ENCODE measurements at regions not wholly inside any gene's neighbourhood (a gene's known extent, or its start where the extent isn't known, plus 50 kb on each side); places are given as distances from the start of the nearest gene placed in this dataset.

DNA sequence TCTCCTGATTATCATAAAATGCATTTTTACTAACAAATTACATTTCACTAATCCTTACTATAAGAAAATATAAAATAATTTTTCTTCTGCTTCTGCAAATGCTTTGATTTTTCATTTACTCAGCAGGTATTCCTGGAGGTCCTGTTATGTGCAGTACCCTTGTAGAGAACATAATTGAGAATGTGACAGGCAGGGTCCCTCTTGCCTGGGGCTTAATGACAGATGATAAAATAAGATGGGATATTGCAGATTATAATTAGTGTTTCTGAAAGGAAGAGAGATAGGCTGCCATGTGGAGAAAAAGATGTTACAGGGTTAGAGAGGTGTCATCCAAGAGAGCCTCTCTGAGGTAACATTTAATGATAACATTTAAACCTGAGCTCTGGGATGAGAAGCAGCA, 128.9 kb downstream of the MAD2L1 start:
- no peak overlapping the region for H3K4me3 ChIP-seq (ENCODE audit: low read depth, low read length)
- no peak for DNase-seq (ENCODE audit: low read depth)
- TF ChIP-seq, protein P1, sequence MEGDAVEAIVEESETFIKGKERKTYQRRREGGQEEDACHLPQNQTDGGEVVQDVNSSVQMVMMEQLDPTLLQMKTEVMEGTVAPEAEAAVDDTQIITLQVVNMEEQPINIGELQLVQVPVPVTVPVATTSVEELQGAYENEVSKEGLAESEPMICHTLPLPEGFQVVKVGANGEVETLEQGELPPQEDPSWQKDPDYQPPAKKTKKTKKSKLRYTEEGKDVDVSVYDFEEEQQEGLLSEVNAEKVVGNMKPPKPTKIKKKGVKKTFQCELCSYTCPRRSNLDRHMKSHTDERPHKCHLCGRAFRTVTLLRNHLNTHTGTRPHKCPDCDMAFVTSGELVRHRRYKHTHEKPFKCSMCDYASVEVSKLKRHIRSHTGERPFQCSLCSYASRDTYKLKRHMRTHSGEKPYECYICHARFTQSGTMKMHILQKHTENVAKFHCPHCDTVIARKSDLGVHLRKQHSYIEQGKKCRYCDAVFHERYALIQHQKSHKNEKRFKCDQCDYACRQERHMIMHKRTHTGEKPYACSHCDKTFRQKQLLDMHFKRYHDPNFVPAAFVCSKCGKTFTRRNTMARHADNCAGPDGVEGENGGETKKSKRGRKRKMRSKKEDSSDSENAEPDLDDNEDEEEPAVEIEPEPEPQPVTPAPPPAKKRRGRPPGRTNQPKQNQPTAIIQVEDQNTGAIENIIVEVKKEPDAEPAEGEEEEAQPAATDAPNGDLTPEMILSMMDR (IDR thresholded peaks at IDR 0.05; ENCODE audit: control insufficient read depth, extremely low read depth, insufficient read depth) = no peak

DNA sequence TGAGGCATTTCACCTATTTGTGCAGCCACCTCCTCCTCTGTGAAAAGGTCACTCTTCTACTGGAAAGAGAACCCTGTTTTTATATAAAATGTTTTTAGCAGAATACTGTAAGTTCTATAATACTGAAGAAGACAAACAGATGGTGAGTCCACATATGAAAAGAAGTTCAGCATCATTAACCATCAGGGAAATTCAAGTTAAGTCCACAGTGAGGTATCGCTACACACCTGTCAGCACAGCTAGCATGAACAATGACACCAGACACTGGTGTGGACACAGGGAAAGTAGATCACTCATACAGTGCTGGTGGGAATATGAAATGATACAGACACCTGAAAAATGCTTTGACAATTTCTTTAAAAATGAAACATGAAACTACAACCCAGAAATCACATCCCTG, 133.0 kb downstream of the MAD2L1 start:
- H3K4me3 ChIP-seq (ENCODE audit: low read depth, low read length) = no peak overlapping the region
- TF ChIP-seq, protein P1 (IDR thresholded peaks at IDR 0.05; ENCODE audit: control insufficient read depth, extremely low read depth, insufficient read depth) = no peak
- DNase-seq (ENCODE audit: low read depth) = no peak

DNA sequence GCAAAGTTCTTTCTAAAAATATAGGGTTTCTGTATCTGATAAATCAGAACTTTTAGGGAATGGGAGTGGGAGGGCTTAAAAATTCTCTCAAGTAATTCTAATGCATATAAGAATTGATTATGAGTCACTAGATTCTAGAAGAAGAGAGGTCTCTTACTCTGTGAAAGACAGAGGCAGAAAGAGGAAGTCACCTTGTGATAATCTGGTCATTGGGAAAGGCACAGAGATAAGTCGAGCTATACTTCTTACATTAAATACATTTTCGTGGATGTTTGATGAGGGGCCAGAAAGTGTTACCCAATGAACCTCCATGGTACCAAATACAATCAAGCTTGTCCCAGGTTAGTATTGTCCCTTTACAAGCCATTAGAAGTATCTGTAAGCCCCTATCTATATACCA, 134.4 kb downstream of the MAD2L1 start:
- TF ChIP-seq, protein P1 (IDR thresholded peaks at IDR 0.05; ENCODE audit: control insufficient read depth, extremely low read depth, insufficient read depth) = no peak
- H3K4me3 ChIP-seq (ENCODE audit: low read depth, low read length) = no peak overlapping the region
- no peak for DNase-seq (ENCODE audit: low read depth)

DNA sequence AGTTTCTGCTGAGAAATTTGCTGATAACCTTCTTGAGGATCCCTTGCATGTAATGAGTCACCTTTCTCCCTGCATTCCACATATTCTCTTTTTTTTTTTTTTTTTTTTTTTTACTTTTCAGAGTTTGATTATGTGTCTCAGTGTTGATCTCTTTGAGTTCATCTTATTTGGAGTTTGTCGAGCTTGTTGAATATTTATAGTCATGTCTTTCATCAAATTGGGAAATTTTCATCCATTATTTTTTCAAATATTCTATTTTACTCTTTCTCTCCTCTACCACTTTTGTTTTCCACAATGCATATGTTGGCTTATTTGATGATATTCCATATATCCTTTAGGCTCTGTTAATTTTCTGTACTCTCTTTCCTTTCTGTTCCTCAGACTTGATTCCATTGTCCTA, 136.1 kb downstream of the MAD2L1 start:
- TF ChIP-seq, protein P1 (IDR thresholded peaks at IDR 0.05; ENCODE audit: control insufficient read depth, extremely low read depth, insufficient read depth) = no peak
- no peak overlapping the region for H3K4me3 ChIP-seq (ENCODE audit: low read depth, low read length)
- DNase-seq (ENCODE audit: low read depth) = no peak

DNA sequence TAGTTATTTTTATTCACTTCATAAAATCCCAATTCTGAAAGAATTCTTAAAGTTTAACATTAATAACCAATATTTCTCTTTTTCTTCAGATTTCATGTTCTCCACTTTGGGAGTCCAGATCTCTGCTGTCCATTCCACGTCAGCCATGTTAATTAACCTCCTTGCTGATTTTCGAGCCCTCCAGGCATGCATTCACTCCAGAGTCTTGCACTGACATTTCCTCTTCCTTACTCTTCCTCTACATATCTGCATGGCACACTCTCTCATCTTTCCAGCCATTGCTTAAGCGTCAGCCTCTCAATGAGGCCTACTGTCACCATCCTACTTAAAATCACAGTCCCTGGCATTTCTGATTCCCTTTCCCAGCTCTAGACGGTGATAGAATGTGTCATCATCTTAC, 144.8 kb downstream of the MAD2L1 start:
- H3K4me3 ChIP-seq (ENCODE audit: low read depth, low read length) = no peak overlapping the region
- TF ChIP-seq, protein P1 (IDR thresholded peaks at IDR 0.05; ENCODE audit: control insufficient read depth, extremely low read depth, insufficient read depth) = no peak
- DNase-seq (ENCODE audit: low read depth) = no peak

DNA sequence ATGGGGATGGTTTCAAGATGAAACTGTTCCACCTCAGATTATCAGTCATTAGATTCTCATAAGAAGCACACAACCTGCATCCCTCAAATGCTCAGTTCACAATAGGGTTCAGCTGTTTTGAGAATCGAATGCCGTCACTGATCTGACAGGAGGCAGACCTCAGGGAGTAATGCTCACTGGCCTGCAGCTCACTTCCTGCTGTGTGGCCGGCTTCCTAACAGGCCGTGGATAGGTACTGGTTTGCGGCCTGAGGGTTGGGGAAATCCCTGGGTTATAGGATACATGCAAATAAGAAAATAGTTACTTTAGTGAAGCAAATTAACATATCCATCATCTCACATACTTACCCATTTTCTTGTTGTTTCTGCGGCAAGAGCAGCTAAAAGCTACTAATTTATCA, 160.4 kb downstream of the MAD2L1 start:
- H3K4me3 ChIP-seq (ENCODE audit: low read depth, low read length) = no peak overlapping the region
- TF ChIP-seq, protein P1 (IDR thresholded peaks at IDR 0.05; ENCODE audit: control insufficient read depth, extremely low read depth, insufficient read depth) = no peak
- DNase-seq (ENCODE audit: low read depth) = no peak

DNA sequence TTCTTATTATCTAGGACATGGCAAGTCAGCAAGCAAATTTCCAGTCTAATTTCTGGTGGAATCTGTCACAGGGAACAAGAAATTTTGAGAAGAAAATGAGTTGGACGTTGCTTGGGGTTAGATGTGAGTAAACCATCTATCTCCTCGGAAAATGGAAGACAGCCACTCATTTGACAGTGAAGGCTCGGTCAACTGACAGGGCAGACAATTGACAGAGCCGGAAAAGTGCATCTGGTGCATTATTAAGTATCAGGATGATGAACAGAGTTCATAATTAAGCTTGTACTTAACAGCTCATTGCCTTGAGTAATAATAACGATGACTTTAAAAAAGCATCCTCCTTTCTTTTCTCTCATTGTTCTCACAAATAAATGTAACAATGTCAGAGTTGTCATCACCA, 168.4 kb downstream of the MAD2L1 start:
- TF ChIP-seq, protein P1 (IDR thresholded peaks at IDR 0.05; ENCODE audit: control insufficient read depth, extremely low read depth, insufficient read depth) = no peak
- no peak overlapping the region for H3K4me3 ChIP-seq (ENCODE audit: low read depth, low read length)
- no peak for DNase-seq (ENCODE audit: low read depth)
